Upper lobe of left lung (tissue), 6 donors: ENCODE measurements at regions not wholly inside any gene's neighbourhood (a gene's known extent, or its start where the extent isn't known, plus 50 kb on each side); places are given as distances from the start of the nearest gene placed in this dataset.
"Not testable (repeated sequence)": the region's sequence is repeated elsewhere in the genome, so short reads cannot be mapped to it uniquely, and the experiment has no call there.

ENCODE experiments used
- ATAC-seq, 2 donors: fragments of 200-7000 bp; cut with Tn5 transposase; one replicate each; pipeline ENCODE4 v1.9.1; 2022; ENCODE audit warnings: mild to moderate bottlenecking in 2 of 2, moderate library complexity in 2 of 2; ENCODE audit not compliant: low FRiP score in 2 of 2
- DNase-seq, 2 donors: peaks; one replicate each; pipeline ENCODE4 v3.0.0-alpha.2; 2019 to 2020
- H3K27ac ChIP-seq, 4 donors: fragments of 200-600 bp; sonication (generic); one replicate each; pipeline ENCODE4 v1.5.1; 2016 to 2019
- H3K27me3 ChIP-seq, 4 donors: fragments of 200-600 bp; sonication (generic); one replicate each; pipeline ENCODE4 v1.5.1; 2017 to 2019
- H3K36me3 ChIP-seq, 4 donors: fragments of 200-600 bp; sonication (generic); one replicate each; pipeline ENCODE4 v1.5.1; 2016 to 2019
- H3K4me1 ChIP-seq, 4 donors: fragments of 200-600 bp; sonication (generic); one replicate each; pipeline ENCODE4 v1.5.1; 2018 to 2019
- H3K4me3 ChIP-seq, 4 donors: fragments of 200-600 bp; sonication (generic); one replicate each; pipeline ENCODE4 v1.5.1; 2017 to 2019; ENCODE audit warnings: mild to moderate bottlenecking in 2 of 4, moderate library complexity in 1 of 4
- H3K9me3 ChIP-seq, 4 donors: fragments of 200-600 bp; sonication (generic); one replicate each; pipeline ENCODE4 v1.5.1; 2018 to 2019
- EP300 ChIP-seq, 4 donors: sonication (generic); formaldehyde crosslinking; IDR thresholded peaks; one replicate each; pipeline ENCODE4 v1.5.1; 2017; ENCODE audit warnings: antibody characterized with exemption in 4 of 4, control low read depth in 2 of 4
- POLR2A ChIP-seq, 4 donors: fragments of 450-650 bp; IDR thresholded peaks; one replicate each; pipeline ENCODE4 v1.5.1; 2016 to 2017; ENCODE audit warnings: antibody characterized with exemption in 4 of 4, mild to moderate bottlenecking in 2 of 4
- POLR2AphosphoS5 ChIP-seq, 2 donors: sonication (generic); formaldehyde crosslinking; IDR thresholded peaks; one replicate each; pipeline ENCODE4 v1.5.1; 2017; ENCODE audit warnings: antibody characterized with exemption in 2 of 2
- WGBS, 2 donors: methylation state at CpG; one replicate each; pipeline ENCODE4 v1.1.5; 2017 to 2018; 5-methylcytosine and 5-hydroxymethylcytosine counted together
- TF ChIP-seq, protein P1 (sequence below), 6 experiments: fragments of 450-650 bp in 4 of 6; fragments of 200-600 bp in 2 of 6; sonication (generic) in 2 of 6; IDR thresholded peaks; one replicate each; pipeline ENCODE4 v1.5.1; 2016 to 2019; ENCODE audit warnings: antibody characterized with exemption in 6 of 6
- donor health status: DM: no; HTN: no; CAD: no; lungs with moderate emphysema.
- donor health status: DM: no; HTN: yes; CAD: no; lungs with severe emphysema.

DNA sequence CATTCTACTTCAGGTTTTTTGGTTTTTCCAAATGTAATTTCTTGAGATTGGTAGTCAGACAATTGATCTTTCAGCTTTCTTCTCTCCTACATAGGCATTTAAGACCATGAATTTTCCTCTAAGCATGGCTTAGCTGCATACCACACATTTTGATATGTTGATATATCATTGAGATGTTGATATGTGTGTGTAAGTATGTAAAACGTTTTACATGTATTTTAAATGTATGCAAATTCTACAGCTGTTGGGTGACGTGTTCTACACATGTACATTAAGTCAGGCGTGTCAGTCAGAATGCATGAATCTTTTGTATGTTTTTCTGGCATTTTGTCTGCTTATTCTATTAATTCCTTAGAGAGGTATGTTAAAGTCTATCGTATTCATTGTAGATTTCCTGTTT lies 228.2 kb downstream of the CDH26 start:
- WGBS, 2 donors: 75 to 77% methylated on average over 4 of the region's 4 CpGs
- Histone ChIP-seq H3K9me3 (no peaks in the 10 kb centered on the region), H3K4me3 (no peak overlapping the region), H3K4me1 (no peaks in the 10 kb centered on the region), H3K36me3 (no peaks in the 10 kb centered on the region), H3K27me3 (no peaks in the 10 kb centered on the region), H3K27ac (no peak overlapping the region)
- DNase-seq (no peak), ATAC-seq (no peak)
- TF ChIP-seq, protein P1, sequence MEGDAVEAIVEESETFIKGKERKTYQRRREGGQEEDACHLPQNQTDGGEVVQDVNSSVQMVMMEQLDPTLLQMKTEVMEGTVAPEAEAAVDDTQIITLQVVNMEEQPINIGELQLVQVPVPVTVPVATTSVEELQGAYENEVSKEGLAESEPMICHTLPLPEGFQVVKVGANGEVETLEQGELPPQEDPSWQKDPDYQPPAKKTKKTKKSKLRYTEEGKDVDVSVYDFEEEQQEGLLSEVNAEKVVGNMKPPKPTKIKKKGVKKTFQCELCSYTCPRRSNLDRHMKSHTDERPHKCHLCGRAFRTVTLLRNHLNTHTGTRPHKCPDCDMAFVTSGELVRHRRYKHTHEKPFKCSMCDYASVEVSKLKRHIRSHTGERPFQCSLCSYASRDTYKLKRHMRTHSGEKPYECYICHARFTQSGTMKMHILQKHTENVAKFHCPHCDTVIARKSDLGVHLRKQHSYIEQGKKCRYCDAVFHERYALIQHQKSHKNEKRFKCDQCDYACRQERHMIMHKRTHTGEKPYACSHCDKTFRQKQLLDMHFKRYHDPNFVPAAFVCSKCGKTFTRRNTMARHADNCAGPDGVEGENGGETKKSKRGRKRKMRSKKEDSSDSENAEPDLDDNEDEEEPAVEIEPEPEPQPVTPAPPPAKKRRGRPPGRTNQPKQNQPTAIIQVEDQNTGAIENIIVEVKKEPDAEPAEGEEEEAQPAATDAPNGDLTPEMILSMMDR (IDR thresholded peaks at IDR 0.05): no peak
- no peak for TF ChIP-seq EP300 (IDR thresholded peaks at IDR 0.05)
- no peak for TF ChIP-seq POLR2A (IDR thresholded peaks at IDR 0.05)
- TF ChIP-seq POLR2AphosphoS5 (IDR thresholded peaks at IDR 0.05): no peak

DNA sequence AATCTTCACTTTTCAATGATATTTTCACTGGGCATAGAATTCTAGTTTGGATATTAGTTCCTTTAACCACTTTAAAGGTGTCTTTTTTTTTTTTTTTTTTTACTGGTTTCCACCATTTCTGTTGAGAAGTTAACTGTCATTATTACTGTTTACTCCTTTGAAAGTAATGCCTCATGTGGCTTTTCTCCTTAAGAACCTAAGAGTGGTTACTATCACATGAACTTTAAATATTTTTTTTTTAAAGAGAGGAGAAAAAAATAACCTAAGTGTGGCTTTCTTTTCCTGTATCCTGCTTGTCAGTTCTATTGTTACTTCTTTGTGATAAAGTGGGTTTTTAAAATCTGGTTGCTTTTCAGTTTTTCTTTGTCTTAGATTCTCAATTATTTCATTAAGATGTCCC lies 229.5 kb downstream of the CDH26 start:
- H3K4me1 ChIP-seq: no peaks in the 10 kb centered on the region
- no peaks in the 10 kb centered on the region for H3K27me3 ChIP-seq
- DNase-seq (no peak), ATAC-seq (no peak)
- H3K27ac ChIP-seq: no peak overlapping the region
- TF ChIP-seq EP300 (IDR thresholded peaks at IDR 0.05) (no peak), POLR2AphosphoS5 (IDR thresholded peaks at IDR 0.05) (no peak), POLR2A (IDR thresholded peaks at IDR 0.05) (no peak)
- TF ChIP-seq, protein P1 (IDR thresholded peaks at IDR 0.05): no peak
- no peak overlapping the region for H3K4me3 ChIP-seq
- H3K9me3 ChIP-seq: no peaks in the 10 kb centered on the region
- H3K36me3 ChIP-seq: no peaks in the 10 kb centered on the region

DNA sequence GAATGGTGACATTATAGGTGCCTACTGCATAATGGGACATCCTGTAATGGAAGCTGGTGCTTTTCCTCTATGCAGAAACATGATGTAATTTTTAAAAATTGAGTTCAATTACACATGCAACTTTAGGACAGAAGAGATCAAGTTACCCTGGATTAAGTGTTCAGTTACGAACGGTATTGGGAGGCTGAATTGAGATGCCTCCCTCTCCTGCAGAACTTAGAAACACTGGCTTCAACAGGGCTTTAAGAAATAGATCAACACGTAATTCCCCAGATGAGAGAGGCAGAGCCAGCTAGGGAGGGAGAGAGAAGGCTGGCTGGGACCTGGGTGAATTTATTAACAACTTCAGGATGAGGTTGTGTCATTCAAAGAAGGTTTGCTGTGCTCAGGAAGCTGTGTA lies 232.8 kb downstream of the CDH26 start:
- ATAC-seq: no peak
- no peaks in the 10 kb centered on the region for H3K27me3 ChIP-seq
- H3K27ac ChIP-seq: no peak overlapping the region
- H3K4me1 ChIP-seq: no peaks in the 10 kb centered on the region
- H3K9me3 ChIP-seq: no peaks in the 10 kb centered on the region
- H3K4me3 ChIP-seq: no peak overlapping the region
- no peaks in the 10 kb centered on the region for H3K36me3 ChIP-seq
- 63 to 73% methylated on average over 3 of the region's 3 CpGs for whole genome bisulfite sequencing, 2 donors
- TF ChIP-seq POLR2A (IDR thresholded peaks at IDR 0.05) (no peak), EP300 (IDR thresholded peaks at IDR 0.05) (no peak), POLR2AphosphoS5 (IDR thresholded peaks at IDR 0.05) (no peak)
- TF ChIP-seq, protein P1 (IDR thresholded peaks at IDR 0.05): no peak
- no peak for DNase-seq

DNA sequence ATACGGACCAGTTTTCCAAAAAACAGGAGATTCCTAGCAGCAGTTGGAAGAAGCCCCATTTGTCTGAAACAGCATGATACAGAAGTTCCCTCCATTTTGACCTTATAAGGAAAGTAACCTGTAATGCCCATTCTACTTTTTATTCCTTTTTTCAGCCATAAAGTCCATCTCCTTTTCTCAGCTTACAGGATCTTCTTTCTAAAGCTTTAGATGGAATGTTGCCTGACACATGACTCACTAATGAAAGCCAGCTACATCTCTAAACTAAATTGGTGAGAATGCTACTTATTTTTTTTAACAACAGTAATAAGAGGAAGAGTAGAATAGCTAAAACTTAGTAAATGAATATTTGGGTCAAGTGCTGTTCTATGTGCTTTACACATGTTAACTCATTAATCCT lies 234.1 kb downstream of the CDH26 start:
- Histone ChIP-seq H3K4me1 (no peaks in the 10 kb centered on the region), H3K27ac (no peak overlapping the region), H3K27me3 (no peaks in the 10 kb centered on the region), H3K4me3 (no peak overlapping the region), H3K36me3 (no peaks in the 10 kb centered on the region), H3K9me3 (no peaks in the 10 kb centered on the region)
- no peak for DNase-seq
- TF ChIP-seq EP300 (IDR thresholded peaks at IDR 0.05): no peak
- TF ChIP-seq, protein P1 (IDR thresholded peaks at IDR 0.05): no peak
- no peak for TF ChIP-seq POLR2A (IDR thresholded peaks at IDR 0.05)
- no peak for TF ChIP-seq POLR2AphosphoS5 (IDR thresholded peaks at IDR 0.05)
- 82 to 84% methylated on average over 1 of the region's 1 CpG for WGBS, 2 donors
- ATAC-seq: no peak

DNA sequence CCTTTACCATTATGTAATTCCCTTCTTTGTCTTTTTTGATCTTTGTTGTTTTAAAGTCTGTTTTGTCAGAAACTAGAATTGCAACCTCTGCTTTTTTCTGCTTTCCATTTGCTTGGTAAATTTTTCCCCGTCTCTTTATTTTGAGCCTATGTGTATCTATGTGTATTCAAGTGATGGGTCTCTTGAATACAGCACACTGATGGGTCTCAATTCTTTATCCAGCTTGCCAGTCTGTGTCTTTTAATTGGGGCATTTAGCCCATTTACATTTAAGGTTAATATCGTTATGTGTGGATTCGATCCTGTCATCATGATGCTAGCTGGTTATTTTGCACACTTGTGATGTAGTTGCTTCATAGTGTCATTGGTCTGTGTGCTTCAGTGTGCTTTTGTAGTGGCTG lies 240.9 kb downstream of the CDH26 start:
- not testable (repeated sequence) for DNase-seq, H3K4me3 ChIP-seq, H3K27ac ChIP-seq, H3K4me1 ChIP-seq, ATAC-seq, H3K36me3 ChIP-seq, H3K9me3 ChIP-seq, H3K27me3 ChIP-seq
- 91 to 95% methylated on average over 3 of the region's 3 CpGs for WGBS, 2 donors
